GM21360 (cell line): ENCODE measurements at regions not wholly inside any gene's neighbourhood (a gene's known extent, or its start where the extent isn't known, plus 50 kb on each side); places are given as distances from the start of the nearest gene placed in this dataset.

Experiments used
- ATAC-seq: cut with Tn5 transposase; IDR thresholded peaks from one replicate; pipeline ENCODE4 v1.9.1; 2021; ENCODE audit warnings: mild to moderate bottlenecking, moderate library complexity; ENCODE audit not compliant: unreplicated experiment

- no peak for ATAC-seq
Observed at GRCh38 chr15:47639042-47639441, 78.3 kb upstream of the SEMA6D start.

GRCh38 chr15:47640079-47640478, 77.2 kb upstream of the SEMA6D start:
- no peak for ATAC-seq

- no peak for ATAC-seq
Observed at GRCh38 chr15:47640901-47641300, 76.4 kb upstream of the SEMA6D start.

- no peak for ATAC-seq
Observed at GRCh38 chr15:47644722-47645121, 72.6 kb upstream of the SEMA6D start.

GRCh38 chr15:47650564-47650963, 66.7 kb upstream of the SEMA6D start:
- no peak for ATAC-seq

- ATAC-seq: no peak
Observed at GRCh38 chr15:47652328-47652727, 65.0 kb upstream of the SEMA6D start.

GRCh38 chr15:47652844-47653243, 64.5 kb upstream of the SEMA6D start:
- ATAC-seq: no peak

- ATAC-seq: no peak
Observed at GRCh38 chr15:47661661-47662180, 55.6 kb upstream of the SEMA6D start.

- ATAC-seq: no peak
Observed at GRCh38 chr15:47663101-47663500, 54.2 kb upstream of the SEMA6D start.
